ENCODE measurements at regions not wholly inside any gene's neighbourhood (a gene's known extent, or its start where the extent isn't known, plus 50 kb on each side); places are given as distances from the start of the nearest gene placed in this dataset.

DNA sequence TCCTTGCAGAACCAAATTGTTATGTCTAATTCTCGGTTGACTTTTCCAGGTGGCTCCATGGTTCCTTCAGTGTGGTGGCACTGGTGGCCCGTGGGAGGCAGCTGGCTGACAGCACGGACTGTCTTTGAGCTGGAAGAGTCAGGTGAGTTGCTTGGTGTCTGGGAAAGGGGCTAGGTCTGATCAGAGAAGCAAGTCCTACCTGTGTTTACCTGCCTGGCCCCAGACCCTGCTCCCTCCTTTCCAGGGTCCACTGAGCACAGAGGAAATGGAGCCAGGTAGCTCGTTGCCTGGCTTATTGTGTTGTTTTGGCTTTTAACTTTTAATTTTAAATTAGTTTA, 111.8 kb downstream of the BANF2 start:
- TF ChIP-seq FOXP2 (optimal IDR thresholded peaks at IDR 0.05; ENCODE audit: control extremely low read depth, extremely low read length, insufficient read depth) = no peak
- TF ChIP-seq POLR2AphosphoS5 (IDR thresholded peaks at IDR 0.05; ENCODE audit: borderline replicate concordance, low read depth, low read length) = no peak

Measured in SK-N-MC (cell line).